NCI-H460 (cell line): ENCODE measurements at regions not wholly inside any gene's neighbourhood (a gene's known extent, or its start where the extent isn't known, plus 50 kb on each side); places are given as distances from the start of the nearest gene placed in this dataset.
"Not testable (repeated sequence)": the region's sequence is repeated elsewhere in the genome, so short reads cannot be mapped to it uniquely, and the experiment has no call there.

Experiments
- DNase-seq: peaks from one replicate; pipeline ENCODE4 v3.0.0-alpha.2; 2016; ENCODE audit warnings: low read depth; ENCODE audit errors: extremely low read depth

GRCh38 chr1:234787011-234787584, 177.1 kb upstream of the IRF2BP2 start:
- not testable (repeated sequence) for DNase-seq

- DNase-seq = not testable (repeated sequence)
These were observed 175.9 kb upstream of the IRF2BP2 start for GRCh38 chr1:234785922-234786321.

- DNase-seq = not testable (repeated sequence)
These were observed 175.5 kb upstream of the IRF2BP2 start for GRCh38 chr1:234785471-234785919.

GRCh38 chr1:234784108-234784507, 174.1 kb upstream of the IRF2BP2 start:
- DNase-seq = not testable (repeated sequence)

GRCh38 chr1:234782791-234783190, 172.8 kb upstream of the IRF2BP2 start:
- no peak for DNase-seq

GRCh38 chr1:234782105-234782751, 172.2 kb upstream of the IRF2BP2 start:
- no peak for DNase-seq

GRCh38 chr1:234781241-234782065, 171.5 kb upstream of the IRF2BP2 start:
- DNase-seq = no peak

- DNase-seq = no peak
These were observed 170.7 kb upstream of the IRF2BP2 start for GRCh38 chr1:234780531-234781162.

- DNase-seq = no peak
These were observed 170.1 kb upstream of the IRF2BP2 start for GRCh38 chr1:234780112-234780511.

- not testable (repeated sequence) for DNase-seq
These were observed 169.6 kb upstream of the IRF2BP2 start for GRCh38 chr1:234779600-234779999.

GRCh38 chr1:234779160-234779538, 169.2 kb upstream of the IRF2BP2 start:
- no peak for DNase-seq

GRCh38 chr1:234778221-234779159, 168.5 kb upstream of the IRF2BP2 start:
- no peak for DNase-seq

GRCh38 chr1:234777856-234778220, 167.9 kb upstream of the IRF2BP2 start:
- no peak for DNase-seq

- no peak for DNase-seq
These were observed 167.2 kb upstream of the IRF2BP2 start for GRCh38 chr1:234776876-234777855.

GRCh38 chr1:234776256-234776875, 166.4 kb upstream of the IRF2BP2 start:
- no peak for DNase-seq

GRCh38 chr1:234775477-234776246, 165.7 kb upstream of the IRF2BP2 start:
- no peak for DNase-seq

- no peak for DNase-seq
These were observed 165.0 kb upstream of the IRF2BP2 start for GRCh38 chr1:234774971-234775370.
